Peyer's patch (tissue), 4 donors: ENCODE measurements at regions not wholly inside any gene's neighbourhood (a gene's known extent, or its start where the extent isn't known, plus 50 kb on each side); places are given as distances from the start of the nearest gene placed in this dataset.
"Not testable (repeated sequence)": the region's sequence is repeated elsewhere in the genome, so short reads cannot be mapped to it uniquely, and the experiment has no call there.

Experiments used
- DNase-seq, 3 donors: peaks; one replicate each; pipeline ENCODE4 v3.0.0-alpha.2; 2017 to 2019
- H3K27ac ChIP-seq, 4 donors: fragments of 200-600 bp; sonication (generic); one replicate each; pipeline ENCODE4 v1.5.1; 2016 to 2019
- H3K27me3 ChIP-seq, 2 donors: fragments of 200-600 bp; sonication (generic); one replicate each; pipeline ENCODE4 v1.5.1; 2019
- H3K36me3 ChIP-seq, 3 donors: fragments of 200-600 bp; sonication (generic); one replicate each; pipeline ENCODE4 v1.5.1; 2016 to 2019
- H3K4me1 ChIP-seq, 4 donors: fragments of 200-600 bp; sonication (generic); one replicate each; pipeline ENCODE4 v1.5.1; 2016 to 2019
- H3K4me3 ChIP-seq, 4 donors: fragments of 200-600 bp; sonication (generic); 1 replicate in 3 of 4; 2 replicates in 1 of 4; pipeline ENCODE4 v1.5.1; 2016 to 2019; ENCODE audit warnings: mild to moderate bottlenecking in 1 of 4
- H3K9me3 ChIP-seq, 4 donors: fragments of 200-600 bp; sonication (generic); one replicate each; pipeline ENCODE4 v1.5.1; 2016 to 2019; ENCODE audit warnings: mild to moderate bottlenecking in 1 of 4
- CTCF ChIP-seq, 6 experiments: fragments of 450-650 bp in 4 of 6; fragments of 200-600 bp in 2 of 6; sonication (generic) in 1 of 6; IDR thresholded peaks; one replicate each; pipeline ENCODE4 v1.5.1; 2017 to 2019; ENCODE audit warnings: antibody characterized with exemption in 6 of 6, mild to moderate bottlenecking in 3 of 6, moderate library complexity in 1 of 6
- POLR2A ChIP-seq, 2 donors: fragments of 450-650 bp; IDR thresholded peaks; one replicate each; pipeline ENCODE4 v1.5.1; 2017; ENCODE audit warnings: antibody characterized with exemption in 2 of 2, mild to moderate bottlenecking in 2 of 2, moderate library complexity in 2 of 2

GRCh38 chr4:95939141-95939540 is 99.2 kb downstream of the PDHA2 start:
- Histone ChIP-seq H3K27me3 (no peaks in the 10 kb centered on the region), H3K36me3 (no peaks in the 10 kb centered on the region), H3K9me3 (no peaks in the 10 kb centered on the region), H3K27ac (no peak overlapping the region), H3K4me3 (no peak overlapping the region), H3K4me1 (no peaks in the 10 kb centered on the region)
- no peak for DNase-seq
- TF ChIP-seq CTCF (IDR thresholded peaks at IDR 0.05) (no peak), POLR2A (IDR thresholded peaks at IDR 0.05) (no peak)

- no peaks in the 10 kb centered on the region for H3K4me1 ChIP-seq
- TF ChIP-seq CTCF (IDR thresholded peaks at IDR 0.05) (no peak), POLR2A (IDR thresholded peaks at IDR 0.05) (no peak)
- H3K36me3 ChIP-seq = no peaks in the 10 kb centered on the region
- no peak for DNase-seq
- no peaks in the 10 kb centered on the region for H3K27me3 ChIP-seq
- no peak overlapping the region for H3K4me3 ChIP-seq
- no peaks in the 10 kb centered on the region for H3K9me3 ChIP-seq
- no peak overlapping the region for H3K27ac ChIP-seq
Observed at GRCh38 chr4:95949136-95949765, 109.4 kb downstream of the PDHA2 start.

GRCh38 chr4:95949808-95950207 is 109.9 kb downstream of the PDHA2 start:
- no peak for TF ChIP-seq POLR2A (IDR thresholded peaks at IDR 0.05)
- no peak for TF ChIP-seq CTCF (IDR thresholded peaks at IDR 0.05)

GRCh38 chr4:95952538-95952937 is 112.6 kb downstream of the PDHA2 start:
- H3K4me1 ChIP-seq, H3K27ac ChIP-seq, DNase-seq: not testable (repeated sequence)

More at GRCh38 chr4:95949808-95950207, 109.9 kb downstream of the PDHA2 start:
- Histone ChIP-seq H3K27ac (no peak overlapping the region), H3K4me1 (no peaks in the 10 kb centered on the region), H3K9me3 (no peaks in the 10 kb centered on the region), H3K27me3 (no peaks in the 10 kb centered on the region), H3K4me3 (no peak overlapping the region), H3K36me3 (no peaks in the 10 kb centered on the region)
- no peak for DNase-seq

GRCh38 chr4:95956094-95956493 is 116.2 kb downstream of the PDHA2 start:
- H3K4me3 ChIP-seq = no peak overlapping the region
- H3K36me3 ChIP-seq = no peaks in the 10 kb centered on the region
- TF ChIP-seq CTCF (IDR thresholded peaks at IDR 0.05) = no peak
- no peak for TF ChIP-seq POLR2A (IDR thresholded peaks at IDR 0.05)
- no peak overlapping the region for H3K27ac ChIP-seq
- H3K4me1 ChIP-seq = no peaks in the 10 kb centered on the region
- DNase-seq = no peak
- no peaks in the 10 kb centered on the region for H3K9me3 ChIP-seq
- no peaks in the 10 kb centered on the region for H3K27me3 ChIP-seq

More at GRCh38 chr4:95952538-95952937, 112.6 kb downstream of the PDHA2 start:
- not testable (repeated sequence) for H3K4me3 ChIP-seq, H3K9me3 ChIP-seq, H3K27me3 ChIP-seq, H3K36me3 ChIP-seq

- TF ChIP-seq POLR2A (IDR thresholded peaks at IDR 0.05) (no peak), CTCF (IDR thresholded peaks at IDR 0.05) (no peak)
- no peaks in the 10 kb centered on the region for H3K36me3 ChIP-seq
- H3K27me3 ChIP-seq = no peaks in the 10 kb centered on the region
- no peak for DNase-seq
- no peaks in the 10 kb centered on the region for H3K9me3 ChIP-seq
- no peak overlapping the region for H3K27ac ChIP-seq
- H3K4me3 ChIP-seq = no peak overlapping the region
- H3K4me1 ChIP-seq = no peaks in the 10 kb centered on the region
Observed at GRCh38 chr4:95957054-95957453, 117.2 kb downstream of the PDHA2 start.
